ENCODE measurements at regions not wholly inside any gene's neighbourhood (a gene's known extent, or its start where the extent isn't known, plus 50 kb on each side); places are given as distances from the start of the nearest gene placed in this dataset.

DNA sequence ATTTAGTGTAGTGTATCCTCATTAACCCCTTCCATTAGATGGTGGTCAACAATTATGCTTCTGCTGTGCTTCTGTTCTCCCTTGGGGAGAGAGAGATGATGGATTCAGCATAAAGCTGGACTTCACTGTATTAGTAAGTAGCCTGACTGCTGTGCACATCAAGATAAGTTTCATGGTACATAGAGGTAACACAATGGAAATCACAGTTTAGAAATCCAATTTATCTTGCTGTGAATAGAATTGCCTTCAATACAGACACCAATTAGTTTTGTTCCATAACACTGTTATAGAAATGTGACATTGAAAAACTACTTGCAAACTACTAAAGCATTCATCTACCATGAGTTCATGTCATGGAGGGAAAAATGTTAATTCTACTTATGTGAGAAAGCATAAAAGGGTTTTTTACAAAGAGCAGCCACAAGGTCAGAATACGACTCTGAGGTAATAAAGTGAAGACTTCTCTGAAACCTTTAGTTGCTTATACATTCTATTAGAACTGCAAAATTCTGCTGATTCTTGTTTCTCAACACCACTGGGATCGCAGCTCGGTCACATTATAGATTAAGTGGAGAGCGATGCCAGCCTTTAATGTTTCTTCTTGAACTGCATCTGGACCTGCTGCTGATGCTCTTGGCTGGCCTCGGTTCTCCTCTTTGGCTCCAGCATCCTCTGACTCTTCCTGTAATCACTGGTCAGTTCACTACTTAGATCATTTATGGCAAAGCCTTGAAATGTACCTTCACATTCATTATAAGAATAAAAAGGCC, 190.8 kb downstream of the ATP23 start:
- ChIA-PET POLR2A (no interaction called here), CTCF (no interaction called here)
- no peak for DNase-seq
- Mint-ChIP-seq H3K27ac (no peak overlapping the region), H3K9me3 (no peaks in the 10 kb centered on the region), H3K27me3 (no peaks in the 10 kb centered on the region), H3K4me3 (no peak overlapping the region), H3K4me1 (no peaks in the 10 kb centered on the region), H3K36me3 (ENCODE audit: low read depth) (no peaks in the 10 kb centered on the region)

DNA sequence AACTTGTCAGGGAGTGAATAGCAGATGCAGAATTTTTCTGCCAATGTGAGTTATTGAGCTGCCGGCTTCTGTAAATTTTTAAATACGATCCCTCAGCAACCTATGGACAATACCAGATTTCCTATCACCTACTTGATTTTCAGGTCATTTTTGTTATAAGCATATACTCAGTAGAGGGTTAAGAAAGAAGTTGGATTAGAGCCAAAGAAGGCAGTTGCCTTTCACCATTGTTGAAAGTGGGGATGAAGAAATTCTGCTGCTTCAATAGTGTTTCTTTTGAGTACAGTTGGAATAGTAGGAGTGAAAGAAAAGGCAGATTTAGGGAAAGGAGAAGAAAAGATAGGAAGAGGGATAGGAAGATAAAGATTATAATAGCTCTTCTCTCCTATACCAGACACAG, 197.1 kb downstream of the ATP23 start:
- Mint-ChIP-seq H3K4me3 (no peak overlapping the region), H3K9me3 (no peaks in the 10 kb centered on the region), H3K27ac (no peak overlapping the region), H3K4me1 (no peaks in the 10 kb centered on the region), H3K27me3 (no peaks in the 10 kb centered on the region), H3K36me3 (ENCODE audit: low read depth) (no peaks in the 10 kb centered on the region)
- CTCF ChIA-PET = no interaction called here
- POLR2A ChIA-PET = no interaction called here
- no peak for DNase-seq

DNA sequence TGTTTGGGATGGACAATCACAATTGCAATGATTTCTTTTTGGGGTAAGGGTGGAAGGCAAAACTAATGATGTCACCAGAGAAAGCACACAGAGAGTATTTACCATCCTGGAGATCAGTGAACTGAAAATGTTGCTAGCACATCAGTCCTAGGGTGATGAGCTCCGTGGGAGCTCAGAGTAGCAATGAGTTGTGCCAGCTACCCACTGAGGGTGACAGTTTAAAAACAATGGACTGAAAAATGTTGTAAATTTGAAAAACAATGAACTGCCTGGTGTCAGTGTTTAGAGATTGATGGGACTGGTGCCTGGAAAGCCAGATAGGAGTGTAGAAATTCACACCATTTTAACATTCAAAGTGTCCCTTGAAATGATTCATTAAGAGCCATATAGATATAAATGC, 198.5 kb downstream of the ATP23 start:
- no peaks in the 10 kb centered on the region for H3K36me3 Mint-ChIP-seq (ENCODE audit: low read depth)
- no peak for DNase-seq
- H3K4me3 Mint-ChIP-seq = no peak overlapping the region
- no peak overlapping the region for H3K27ac Mint-ChIP-seq
- H3K9me3 Mint-ChIP-seq = no peaks in the 10 kb centered on the region
- no peaks in the 10 kb centered on the region for H3K4me1 Mint-ChIP-seq
- POLR2A ChIA-PET = no interaction called here
- CTCF ChIA-PET = no interaction called here
- no peaks in the 10 kb centered on the region for H3K27me3 Mint-ChIP-seq

DNA sequence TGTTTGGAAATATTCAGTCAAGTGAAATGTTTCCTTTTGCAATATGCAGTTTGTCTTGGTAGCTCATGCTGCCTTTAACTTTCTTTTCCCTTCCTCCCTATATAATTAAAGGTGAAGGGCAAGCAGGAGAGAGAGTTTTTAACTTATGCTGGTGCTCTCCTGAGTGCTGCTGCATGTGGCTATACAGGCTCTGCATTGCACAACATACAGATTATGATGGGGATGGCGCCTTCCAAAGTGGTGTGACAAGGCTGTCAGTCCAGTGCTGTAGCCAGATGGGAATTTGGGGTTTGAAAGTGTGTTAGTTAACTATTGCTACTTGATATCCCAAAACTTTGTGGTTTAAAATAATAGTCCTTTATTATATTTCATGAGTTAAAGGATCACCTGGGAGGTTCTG, 199.0 kb downstream of the ATP23 start:
- CTCF ChIA-PET = no interaction called here
- Mint-ChIP-seq H3K27ac (no peak overlapping the region), H3K4me3 (no peak overlapping the region), H3K36me3 (ENCODE audit: low read depth) (no peaks in the 10 kb centered on the region), H3K27me3 (no peaks in the 10 kb centered on the region), H3K4me1 (no peaks in the 10 kb centered on the region), H3K9me3 (no peaks in the 10 kb centered on the region)
- DNase-seq = no peak
- POLR2A ChIA-PET = no interaction called here

DNA sequence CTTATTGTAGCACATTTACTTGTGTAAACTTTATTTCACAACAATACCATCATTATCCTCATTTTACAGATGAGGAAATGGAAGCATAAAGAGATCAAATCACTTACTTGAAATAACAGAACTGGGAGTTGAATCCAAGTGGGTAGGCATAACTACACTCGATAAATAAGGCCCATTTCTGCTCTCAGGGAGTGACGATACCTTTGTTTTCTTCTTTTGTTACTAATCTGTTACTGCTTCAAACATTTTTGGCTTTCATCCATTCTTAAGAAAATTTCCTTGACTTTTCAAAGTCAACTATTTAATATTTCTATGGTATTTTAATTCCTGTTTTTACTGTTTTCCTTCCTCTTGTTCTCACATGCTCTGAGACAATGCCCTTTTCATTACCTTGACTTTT, 201.6 kb downstream of the ATP23 start:
- no peaks in the 10 kb centered on the region for H3K4me1 Mint-ChIP-seq
- POLR2A ChIA-PET = no interaction called here
- H3K4me3 Mint-ChIP-seq = no peak overlapping the region
- CTCF ChIA-PET = no interaction called here
- H3K9me3 Mint-ChIP-seq = no peaks in the 10 kb centered on the region
- H3K27me3 Mint-ChIP-seq = peaks cover 2% of the 10 kb centered on the region
- H3K36me3 Mint-ChIP-seq (ENCODE audit: low read depth) = no peaks in the 10 kb centered on the region
- DNase-seq = no peak
- H3K27ac Mint-ChIP-seq = no peak overlapping the region

DNA sequence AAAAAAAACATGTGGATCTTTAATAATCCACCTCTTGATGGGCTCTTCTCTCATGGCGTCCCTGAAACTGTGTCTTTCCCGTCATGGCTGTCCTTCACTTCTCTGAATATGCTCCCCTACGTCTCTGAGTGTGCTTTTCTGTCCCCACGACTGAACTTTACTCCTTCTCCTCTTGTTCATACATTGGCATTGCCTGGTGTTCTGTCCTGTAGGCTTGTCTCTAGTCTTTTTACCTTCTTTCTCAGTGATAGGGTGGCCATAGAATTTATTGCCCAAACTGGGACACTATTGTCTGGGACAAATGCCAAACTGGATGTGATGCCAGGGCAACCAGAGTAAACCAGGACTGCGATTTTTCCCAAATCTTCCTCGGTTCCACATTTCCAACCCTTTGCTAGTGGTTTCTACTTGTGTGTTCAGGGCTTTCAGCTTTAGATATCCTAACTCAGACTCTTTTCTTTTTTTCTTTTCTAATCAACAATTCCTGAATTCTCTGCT, 202.2 kb downstream of the ATP23 start:
- ChIA-PET POLR2A (no interaction called here), CTCF (no interaction called here)
- Mint-ChIP-seq H3K27me3 (peaks cover 2% of the 10 kb centered on the region), H3K27ac (no peak overlapping the region), H3K36me3 (ENCODE audit: low read depth) (no peaks in the 10 kb centered on the region), H3K4me3 (no peak overlapping the region), H3K4me1 (no peaks in the 10 kb centered on the region), H3K9me3 (no peaks in the 10 kb centered on the region)
- no peak for DNase-seq

DNA sequence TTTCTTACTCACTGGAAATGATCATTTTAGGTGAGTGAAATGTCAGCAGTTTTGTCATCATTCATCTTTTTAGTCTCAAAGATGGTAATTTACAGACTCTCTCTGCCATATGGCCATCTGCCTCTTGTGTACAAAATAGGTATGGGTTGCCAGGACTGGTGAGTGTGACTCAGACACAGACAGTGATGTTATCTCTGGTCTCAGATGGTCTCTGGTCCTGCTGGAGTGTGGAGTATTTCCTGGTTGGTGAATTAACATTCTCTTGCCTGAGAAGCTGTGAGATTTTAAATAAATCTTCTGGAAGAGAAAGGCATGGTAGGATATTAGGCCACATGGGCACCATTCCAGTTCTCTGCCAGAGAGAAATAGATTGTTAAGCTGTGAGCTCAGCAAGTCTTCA, 207.0 kb downstream of the ATP23 start:
- Mint-ChIP-seq H3K4me3 (no peak overlapping the region), H3K36me3 (ENCODE audit: low read depth) (no peaks in the 10 kb centered on the region), H3K27me3 (peaks cover 2% of the 10 kb centered on the region), H3K27ac (no peak overlapping the region), H3K9me3 (no peaks in the 10 kb centered on the region), H3K4me1 (no peaks in the 10 kb centered on the region)
- DNase-seq = no peak
- POLR2A ChIA-PET = no interaction called here
- CTCF ChIA-PET = no interaction called here

DNA sequence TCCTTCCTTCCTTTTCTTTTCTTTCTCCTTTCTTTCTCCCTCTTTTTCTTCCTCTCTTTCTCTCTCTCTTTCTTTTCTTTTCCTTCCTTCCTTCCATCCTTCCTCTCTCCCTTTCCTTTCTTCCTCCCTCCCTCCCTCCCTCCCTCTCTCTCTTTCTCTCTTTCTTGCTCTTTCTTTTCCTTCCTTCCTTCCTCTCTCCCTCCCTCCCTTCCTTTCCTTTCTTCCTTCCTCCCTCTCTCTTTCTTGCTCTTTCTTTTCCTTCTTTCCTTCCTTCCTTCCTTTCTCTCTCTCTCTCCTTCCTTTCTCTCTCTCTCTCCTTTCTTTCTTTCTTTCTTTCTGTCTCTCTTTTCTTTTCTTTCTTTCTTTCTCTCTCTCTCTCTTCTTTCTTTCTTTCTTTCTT, 207.6 kb downstream of the ATP23 start:
- H3K27ac Mint-ChIP-seq = no peak overlapping the region
- POLR2A ChIA-PET = no interaction called here
- H3K27me3 Mint-ChIP-seq = peaks cover 2% of the 10 kb centered on the region

DNA sequence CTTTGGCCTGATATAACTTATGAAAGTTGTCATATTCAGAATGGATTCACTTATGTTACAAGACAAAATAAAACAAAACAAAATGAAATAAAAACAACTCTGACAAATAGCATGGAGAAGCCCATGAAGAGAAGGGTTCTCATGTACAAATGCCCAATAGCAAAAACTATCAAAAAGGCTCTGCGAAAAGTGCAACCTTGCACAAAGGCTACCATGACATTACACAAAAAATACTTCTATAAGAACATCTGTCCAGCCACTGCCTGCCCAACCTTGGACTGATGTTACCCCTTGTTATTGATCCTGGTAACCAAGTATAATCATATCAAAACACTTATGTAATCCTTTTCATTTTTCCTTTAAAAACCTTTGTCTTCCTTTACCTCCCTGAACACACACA, 213.0 kb downstream of the ATP23 start:
- ChIA-PET CTCF (no interaction called here), POLR2A (interaction anchor here (0.6 kb wide), 1 partner anchor 7 kb away, joined by 5 read pairs; no protein-coding TSS in a partner anchor)
- no peaks in the 10 kb centered on the region for H3K27me3 Mint-ChIP-seq
- no peaks in the 10 kb centered on the region for H3K4me1 Mint-ChIP-seq
- H3K4me3 Mint-ChIP-seq = no peak overlapping the region
- no peaks in the 10 kb centered on the region for H3K9me3 Mint-ChIP-seq
- H3K36me3 Mint-ChIP-seq (ENCODE audit: low read depth) = no peaks in the 10 kb centered on the region
- no peak for DNase-seq
- H3K27ac Mint-ChIP-seq = no peak overlapping the region

More for the DNA sequence above, 207.6 kb downstream of the ATP23 start:
- DNase-seq = no peak
- CTCF ChIA-PET = interaction anchor here (0.6 kb wide), 1 partner anchor 252 kb away, joined by 3 read pairs; no protein-coding TSS in a partner anchor
- no peaks in the 10 kb centered on the region for H3K9me3 Mint-ChIP-seq
- H3K4me1 Mint-ChIP-seq = no peaks in the 10 kb centered on the region
- H3K4me3 Mint-ChIP-seq = no peak overlapping the region
- H3K36me3 Mint-ChIP-seq (ENCODE audit: low read depth) = no peaks in the 10 kb centered on the region

DNA sequence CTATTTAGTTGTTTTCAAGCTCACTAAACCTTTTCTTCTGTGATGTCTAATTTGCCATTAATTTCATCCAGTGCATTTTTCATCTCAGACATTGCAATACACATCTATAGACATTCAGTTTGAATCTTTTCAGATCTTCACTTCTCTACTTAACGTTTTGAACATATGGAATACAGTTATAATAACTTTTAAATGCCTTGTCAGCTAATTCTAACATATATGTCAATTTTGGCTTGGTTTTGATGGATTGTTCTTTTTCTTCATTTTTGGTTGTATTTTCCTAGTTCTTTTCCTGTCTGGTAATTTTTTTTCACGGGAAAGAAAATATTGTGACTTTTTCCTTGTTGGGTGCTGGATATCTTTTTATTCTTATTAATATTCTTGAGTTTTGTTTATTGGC, 215.3 kb downstream of the ATP23 start:
- Mint-ChIP-seq H3K4me3 (no peak overlapping the region), H3K27ac (no peak overlapping the region), H3K9me3 (no peaks in the 10 kb centered on the region), H3K27me3 (no peaks in the 10 kb centered on the region), H3K36me3 (ENCODE audit: low read depth) (no peaks in the 10 kb centered on the region), H3K4me1 (no peaks in the 10 kb centered on the region)
- DNase-seq = no peak
- POLR2A ChIA-PET = no interaction called here
- CTCF ChIA-PET = no interaction called here

DNA sequence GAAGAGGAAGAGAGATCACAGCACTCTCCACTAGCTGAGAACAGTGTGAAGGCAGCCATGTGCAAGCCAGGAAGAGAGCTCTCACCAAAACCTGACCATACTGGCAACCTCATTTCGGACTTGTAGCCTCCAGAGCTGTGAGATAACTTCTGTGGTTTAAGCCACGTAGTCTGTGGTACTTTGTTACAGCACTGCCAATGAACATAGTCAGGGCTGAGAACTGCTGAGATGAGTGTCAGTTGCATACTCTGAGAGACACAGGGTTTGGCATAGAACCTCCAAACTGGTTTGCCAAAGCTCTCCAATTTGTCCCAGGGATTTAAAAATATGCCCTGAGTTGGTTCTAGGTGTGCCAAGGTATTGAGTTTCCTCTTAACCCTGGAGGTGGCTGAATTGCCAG, 218.6 kb downstream of the ATP23 start:
- no peak overlapping the region for H3K27ac Mint-ChIP-seq
- no peaks in the 10 kb centered on the region for H3K36me3 Mint-ChIP-seq (ENCODE audit: low read depth)
- ChIA-PET CTCF (no interaction called here), POLR2A (no interaction called here)
- peaks cover 2% of the 10 kb centered on the region for H3K27me3 Mint-ChIP-seq
- H3K4me3 Mint-ChIP-seq = no peak overlapping the region
- no peak for DNase-seq
- no peaks in the 10 kb centered on the region for H3K4me1 Mint-ChIP-seq
- no peaks in the 10 kb centered on the region for H3K9me3 Mint-ChIP-seq

DNA sequence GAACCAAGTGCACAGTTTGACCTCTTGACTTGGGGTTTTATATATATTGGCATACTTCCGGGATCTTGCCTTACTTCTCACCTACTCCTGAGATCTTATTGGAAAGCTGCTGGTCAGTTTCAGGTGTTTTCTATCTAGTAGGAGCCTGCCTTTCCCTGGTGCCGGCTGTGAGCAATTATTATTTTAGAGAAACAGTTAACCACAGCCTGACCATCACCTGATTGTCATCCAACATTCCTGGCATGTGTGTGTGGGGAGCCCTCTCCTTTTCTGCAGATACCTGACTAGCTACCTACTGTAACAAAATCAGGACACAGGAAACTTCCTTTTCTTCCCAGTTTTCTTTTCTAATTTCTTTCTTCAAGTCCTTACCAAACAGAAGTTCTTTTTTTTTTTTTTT, 220.4 kb downstream of the ATP23 start:
- H3K27ac Mint-ChIP-seq = no peak overlapping the region
- no peaks in the 10 kb centered on the region for H3K9me3 Mint-ChIP-seq
- ChIA-PET CTCF (no interaction called here), POLR2A (interaction anchor here (0.6 kb wide), 1 partner anchor 8 kb away, joined by 5 read pairs; no protein-coding TSS in a partner anchor)
- peaks cover 2% of the 10 kb centered on the region for H3K27me3 Mint-ChIP-seq
- no peaks in the 10 kb centered on the region for H3K36me3 Mint-ChIP-seq (ENCODE audit: low read depth)
- no peak overlapping the region for H3K4me3 Mint-ChIP-seq
- no peaks in the 10 kb centered on the region for H3K4me1 Mint-ChIP-seq
- no peak for DNase-seq

DNA sequence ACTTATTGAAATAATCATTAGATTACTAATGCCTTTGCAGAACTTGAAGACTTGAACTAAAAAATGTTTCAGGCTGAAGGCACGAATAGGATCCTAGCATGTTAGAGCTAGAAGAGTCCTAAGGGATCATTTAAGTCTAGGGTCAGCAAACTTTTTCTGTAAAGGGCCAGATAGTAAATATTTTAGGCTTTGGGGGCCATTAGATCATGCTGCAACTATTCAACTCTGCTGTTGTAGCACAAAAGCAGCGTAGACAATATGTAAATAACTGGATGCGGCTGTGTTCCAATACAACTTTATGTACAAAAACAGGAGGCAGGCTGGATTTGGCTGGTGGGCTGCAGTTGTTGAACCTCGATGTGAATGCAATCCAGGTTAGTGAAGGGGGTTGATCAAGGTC, 221.7 kb downstream of the ATP23 start:
- Mint-ChIP-seq H3K9me3 (no peaks in the 10 kb centered on the region), H3K4me1 (no peaks in the 10 kb centered on the region), H3K4me3 (no peak overlapping the region), H3K27me3 (peaks cover 2% of the 10 kb centered on the region), H3K36me3 (ENCODE audit: low read depth) (no peaks in the 10 kb centered on the region), H3K27ac (no peak overlapping the region)
- ChIA-PET POLR2A (no interaction called here), CTCF (interaction anchor here (1.4 kb wide), 1 partner anchor 14 kb away, joined by 5 read pairs; no protein-coding TSS in a partner anchor)
- no peak for DNase-seq

DNA sequence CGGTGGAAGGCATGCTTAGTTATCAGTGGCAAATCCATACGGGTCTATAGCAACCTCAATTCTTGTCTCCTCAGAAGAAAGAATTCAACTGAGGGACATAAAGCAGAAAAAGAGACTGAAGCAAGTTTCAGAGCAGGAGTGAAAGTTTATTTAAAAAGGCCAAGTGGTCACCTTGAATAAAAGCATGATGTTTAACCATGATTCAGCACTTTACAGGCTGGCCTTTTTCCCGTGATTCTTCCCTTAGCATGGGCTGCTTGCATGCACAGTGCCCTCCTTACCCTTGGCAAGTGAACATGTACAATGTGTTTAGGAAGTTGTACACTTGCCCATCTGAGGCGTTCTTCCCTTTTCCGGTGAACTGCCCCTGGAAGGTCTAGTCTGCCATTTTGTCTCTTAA, 225.3 kb downstream of the ATP23 start:
- Mint-ChIP-seq H3K9me3 (no peaks in the 10 kb centered on the region), H3K27me3 (peaks cover 4% of the 10 kb centered on the region), H3K4me1 (no peaks in the 10 kb centered on the region), H3K4me3 (no peak overlapping the region), H3K36me3 (ENCODE audit: low read depth) (no peaks in the 10 kb centered on the region), H3K27ac (no peak overlapping the region)
- ChIA-PET POLR2A (no interaction called here), CTCF (no interaction called here)
- no peak for DNase-seq

Data from activated CD4-positive, alpha-beta memory T cell treated with anti-CD3 and anti-CD28 coated beads, Interleukin-2, amount 10 ng/mL, durations not matched to agents 7 days and 5 days (primary cell).